Astrocyte (in vitro differentiated cells and primary cell): ENCODE measurements at regions not wholly inside any gene's neighbourhood (a gene's known extent, or its start where the extent isn't known, plus 50 kb on each side); places are given as distances from the start of the nearest gene placed in this dataset.

Experiments
- DNase-seq: peaks from one replicate; pipeline ENCODE4 v3.0.0-alpha.2; 2010; ENCODE audit warnings: low read depth
- FAIRE-seq: peaks from 2 replicates; lab custom pipeline; 2011; peaks lifted over from hg19 to GRCh38; lab: Jason Lieb, UNC
- H2AFZ ChIP-seq: 2 replicates; pipeline ENCODE4 v1.6.0; 2012; ENCODE audit warnings: low read depth, low read length, inconsistent platforms
- H3K27ac ChIP-seq: 2 replicates; pipeline ENCODE4 v1.5.1; 2011; ENCODE audit warnings: low read depth, low read length, inconsistent platforms
- H3K27me3 ChIP-seq: 2 replicates; pipeline ENCODE4 v1.6.0; 2011; ENCODE audit warnings: low read length, inconsistent platforms; ENCODE audit not compliant: insufficient read depth
- H3K36me3 ChIP-seq: 2 replicates; pipeline ENCODE4 v1.5.1; 2011; ENCODE audit warnings: low read length, inconsistent platforms; ENCODE audit not compliant: insufficient read depth
- H3K4me1 ChIP-seq: 2 replicates; pipeline ENCODE4 v1.5.1; 2011; ENCODE audit warnings: low read length, inconsistent platforms; ENCODE audit not compliant: insufficient read depth
- H3K4me2 ChIP-seq: 2 replicates; pipeline ENCODE4 v1.6.0; 2012; ENCODE audit warnings: low read length, inconsistent platforms
- H3K4me3 ChIP-seq: 2 replicates; pipeline ENCODE4 v1.5.1; 2011; ENCODE audit warnings: low read depth, mild to moderate bottlenecking, low read length, inconsistent platforms; ENCODE audit not compliant: insufficient read depth
- H3K79me2 ChIP-seq: 2 replicates; pipeline ENCODE4 v1.6.0; 2012; ENCODE audit warnings: mild to moderate bottlenecking, low read length, inconsistent platforms; ENCODE audit not compliant: insufficient read depth
- H3K9ac ChIP-seq: 2 replicates; pipeline ENCODE4 v1.6.0; 2012; ENCODE audit warnings: mild to moderate bottlenecking, low read length, inconsistent platforms
- H3K9me3 ChIP-seq: 2 replicates; pipeline ENCODE4 v1.5.1; 2012; ENCODE audit warnings: low read depth, mild to moderate bottlenecking, low read length, inconsistent platforms; ENCODE audit not compliant: insufficient read depth
- H4K20me1 ChIP-seq: 2 replicates; pipeline ENCODE4 v1.6.0; 2012; ENCODE audit warnings: low read length, inconsistent platforms; ENCODE audit not compliant: insufficient read depth
- H3K27ac Mint-ChIP-seq: one replicate; pipeline ENCODE4 v1.8.0; 2021; ENCODE audit warnings: mild to moderate bottlenecking, mixed read lengths; ENCODE audit not compliant: unreplicated experiment
- H3K27me3 Mint-ChIP-seq: one replicate; pipeline ENCODE4 v1.8.0; 2021; ENCODE audit warnings: low read depth, mixed read lengths; ENCODE audit not compliant: unreplicated experiment
- H3K36me3 Mint-ChIP-seq: one replicate; pipeline ENCODE4 v1.8.0; 2021; ENCODE audit warnings: low read depth, mixed read lengths; ENCODE audit not compliant: unreplicated experiment
- H3K4me1 Mint-ChIP-seq: one replicate; pipeline ENCODE4 v1.8.0; 2021; ENCODE audit warnings: low read depth, mixed read lengths; ENCODE audit not compliant: unreplicated experiment
- H3K4me3 Mint-ChIP-seq: one replicate; pipeline ENCODE4 v1.8.0; 2021; ENCODE audit warnings: mild to moderate bottlenecking, moderate library complexity, mixed read lengths; ENCODE audit not compliant: unreplicated experiment
- H3K9me3 Mint-ChIP-seq: one replicate; pipeline ENCODE4 v1.8.0; 2021; ENCODE audit warnings: mild to moderate bottlenecking, mixed read lengths; ENCODE audit not compliant: unreplicated experiment
- EZH2 ChIP-seq: IDR thresholded peaks from 2 replicates; pipeline ENCODE4 v1.6.1; 2012; ENCODE audit warnings: mild to moderate bottlenecking, low read length, inconsistent platforms; ENCODE audit not compliant: insufficient read depth
- TF ChIP-seq, protein P1 (sequence below): IDR thresholded peaks from 2 replicates; pipeline ENCODE4 v1.5.1; 2011; ENCODE audit warnings: low read depth, mild to moderate bottlenecking, inconsistent platforms, low read length, moderate library complexity; ENCODE audit not compliant: insufficient read depth

DNA sequence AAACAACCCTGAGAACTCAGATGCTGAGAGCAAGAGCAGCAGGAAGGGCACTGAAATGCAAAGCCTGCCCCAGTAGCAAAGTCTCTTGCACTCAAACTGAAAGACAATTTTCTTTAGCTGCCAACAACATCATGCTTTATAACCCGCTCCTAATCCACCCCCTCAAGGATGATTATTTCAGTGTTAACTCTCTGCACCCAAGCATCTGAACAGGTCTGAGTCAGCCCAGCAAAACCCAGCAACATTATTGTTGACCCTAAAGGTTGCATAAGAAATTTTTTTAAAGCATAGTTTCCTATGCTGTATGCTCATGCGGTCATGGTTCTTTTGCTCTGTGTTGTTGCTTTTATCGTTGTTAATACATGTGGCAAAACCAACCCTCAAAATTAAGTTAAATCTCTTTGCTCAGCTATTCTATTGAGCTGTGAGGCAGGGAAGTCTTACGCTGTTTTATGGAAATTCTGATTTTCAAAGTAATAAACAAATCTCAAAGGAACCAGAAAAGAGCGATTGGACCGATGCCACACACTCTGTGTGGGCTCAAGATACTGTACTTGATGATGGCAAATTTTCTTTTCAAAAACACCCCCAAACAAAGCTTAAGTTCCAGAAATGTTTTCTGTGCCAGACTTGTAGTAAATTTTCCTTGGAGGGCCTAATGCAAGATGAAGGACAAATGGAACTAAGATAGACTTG is 440.6 kb upstream of the MPDZ start:
- Mint-ChIP-seq H3K4me1 (peaks cover 34% of the 10 kb centered on the region), H3K36me3 (no peaks in the 10 kb centered on the region), H3K27ac (peak overlapping the region; percentile 29), H3K27me3 (no peaks in the 10 kb centered on the region), H3K9me3 (peaks cover 4% of the 10 kb centered on the region), H3K4me3 (no peak overlapping the region)
- TF ChIP-seq, protein P1, sequence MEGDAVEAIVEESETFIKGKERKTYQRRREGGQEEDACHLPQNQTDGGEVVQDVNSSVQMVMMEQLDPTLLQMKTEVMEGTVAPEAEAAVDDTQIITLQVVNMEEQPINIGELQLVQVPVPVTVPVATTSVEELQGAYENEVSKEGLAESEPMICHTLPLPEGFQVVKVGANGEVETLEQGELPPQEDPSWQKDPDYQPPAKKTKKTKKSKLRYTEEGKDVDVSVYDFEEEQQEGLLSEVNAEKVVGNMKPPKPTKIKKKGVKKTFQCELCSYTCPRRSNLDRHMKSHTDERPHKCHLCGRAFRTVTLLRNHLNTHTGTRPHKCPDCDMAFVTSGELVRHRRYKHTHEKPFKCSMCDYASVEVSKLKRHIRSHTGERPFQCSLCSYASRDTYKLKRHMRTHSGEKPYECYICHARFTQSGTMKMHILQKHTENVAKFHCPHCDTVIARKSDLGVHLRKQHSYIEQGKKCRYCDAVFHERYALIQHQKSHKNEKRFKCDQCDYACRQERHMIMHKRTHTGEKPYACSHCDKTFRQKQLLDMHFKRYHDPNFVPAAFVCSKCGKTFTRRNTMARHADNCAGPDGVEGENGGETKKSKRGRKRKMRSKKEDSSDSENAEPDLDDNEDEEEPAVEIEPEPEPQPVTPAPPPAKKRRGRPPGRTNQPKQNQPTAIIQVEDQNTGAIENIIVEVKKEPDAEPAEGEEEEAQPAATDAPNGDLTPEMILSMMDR = no peak
- no peak for TF ChIP-seq EZH2
- Histone ChIP-seq H4K20me1 (no peaks in the 10 kb centered on the region), H3K9ac (no peak overlapping the region), H3K4me1 (peaks cover 34% of the 10 kb centered on the region), H3K79me2 (no peaks in the 10 kb centered on the region), H3K36me3 (no peaks in the 10 kb centered on the region), H3K27ac (peak overlapping the region; percentile 39), H3K27me3 (no peaks in the 10 kb centered on the region), H2AFZ (no peak overlapping the region), H3K9me3 (no peaks in the 10 kb centered on the region), H3K4me2 (peak overlapping the region; percentile 38), H3K4me3 (no peak overlapping the region)
- DNase-seq = peak; percentile 96
- FAIRE-seq = no peak

DNA sequence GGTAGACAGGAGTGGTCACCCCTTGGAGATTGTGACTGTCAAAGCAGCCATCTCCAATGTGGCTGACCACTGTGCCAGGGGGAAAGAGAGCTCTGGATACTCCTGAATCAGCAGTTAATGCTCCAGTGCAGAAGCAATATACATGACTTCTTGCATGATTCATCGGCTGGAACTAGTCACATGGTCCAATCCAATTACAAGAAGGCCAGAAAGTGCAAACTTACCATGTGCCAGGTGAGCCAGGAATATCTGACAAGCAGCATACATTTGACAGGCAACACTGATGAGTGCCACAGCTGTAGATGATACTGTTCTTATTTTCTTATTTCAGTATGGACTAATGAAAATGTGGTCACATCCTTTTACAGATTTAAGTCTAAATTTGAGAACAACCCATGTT is 440.0 kb upstream of the MPDZ start:
- no peaks in the 10 kb centered on the region for H3K27me3 Mint-ChIP-seq
- H3K4me3 ChIP-seq = no peak overlapping the region
- H3K27ac ChIP-seq = peak overlapping the region; percentile 23
- H3K36me3 ChIP-seq = no peaks in the 10 kb centered on the region
- no peak overlapping the region for H3K27ac Mint-ChIP-seq
- no peak overlapping the region for H2AFZ ChIP-seq
- H3K9me3 ChIP-seq = no peaks in the 10 kb centered on the region
- peaks cover 34% of the 10 kb centered on the region for H3K4me1 ChIP-seq
- H3K79me2 ChIP-seq = no peaks in the 10 kb centered on the region
- peaks cover 34% of the 10 kb centered on the region for H3K4me1 Mint-ChIP-seq
- no peaks in the 10 kb centered on the region for H3K27me3 ChIP-seq
- no peak for TF ChIP-seq EZH2
- peak; percentile 61 for DNase-seq
- no peaks in the 10 kb centered on the region for H3K36me3 Mint-ChIP-seq
- peaks cover 4% of the 10 kb centered on the region for H3K9me3 Mint-ChIP-seq
- H3K9ac ChIP-seq = no peak overlapping the region
- H3K4me2 ChIP-seq = peak overlapping the region; percentile 35
- no peaks in the 10 kb centered on the region for H4K20me1 ChIP-seq
- H3K4me3 Mint-ChIP-seq = no peak overlapping the region
- peak; percentile 77 for FAIRE-seq

DNA sequence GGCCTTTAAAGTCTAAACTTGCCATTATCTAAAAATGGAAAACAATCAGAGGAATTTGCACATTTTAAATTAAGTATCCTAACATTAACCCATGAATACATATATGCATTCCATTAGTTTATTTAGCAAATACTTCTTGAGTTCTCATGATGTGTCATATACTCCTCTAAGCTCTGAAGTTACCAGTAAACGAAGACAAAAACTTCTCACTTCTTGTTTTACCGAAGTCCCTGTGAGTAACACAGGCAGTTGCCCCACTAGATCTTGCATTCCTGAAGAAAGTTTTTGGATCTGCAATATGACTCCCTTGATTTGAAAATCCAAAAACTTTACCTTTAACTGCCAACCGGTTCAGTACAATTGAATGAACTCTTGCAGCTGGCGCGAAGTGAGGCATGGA is 439.0 kb upstream of the MPDZ start:
- TF ChIP-seq, protein P1 = no peak
- TF ChIP-seq EZH2 = no peak
- Mint-ChIP-seq H3K27ac (peak overlapping the region; percentile 56), H3K9me3 (peaks cover 4% of the 10 kb centered on the region), H3K4me3 (no peak overlapping the region), H3K36me3 (no peaks in the 10 kb centered on the region), H3K4me1 (peaks cover 34% of the 10 kb centered on the region), H3K27me3 (no peaks in the 10 kb centered on the region)
- H3K4me1 ChIP-seq = peaks cover 34% of the 10 kb centered on the region
- no peaks in the 10 kb centered on the region for H3K27me3 ChIP-seq
- FAIRE-seq (no peak), DNase-seq (peak; percentile 78)
- H3K4me3 ChIP-seq = no peak overlapping the region
- no peaks in the 10 kb centered on the region for H3K9me3 ChIP-seq
- peak overlapping the region; percentile 71 for H3K27ac ChIP-seq
- H3K9ac ChIP-seq = no peak overlapping the region
- H3K4me2 ChIP-seq = peak overlapping the region; percentile 58
- no peaks in the 10 kb centered on the region for H4K20me1 ChIP-seq
- no peak overlapping the region for H2AFZ ChIP-seq
- H3K79me2 ChIP-seq = no peaks in the 10 kb centered on the region
- no peaks in the 10 kb centered on the region for H3K36me3 ChIP-seq
